ENCODE measurements at regions not wholly inside any gene's neighbourhood (a gene's known extent, or its start where the extent isn't known, plus 50 kb on each side); places are given as distances from the start of the nearest gene placed in this dataset.
"Not testable (repeated sequence)": the region's sequence is repeated elsewhere in the genome, so short reads cannot be mapped to it uniquely, and the experiment has no call there.

- no peak overlapping the region for H3K4me3 ChIP-seq (ENCODE audit: low read length, poor library complexity, severe bottlenecking)
- no peak overlapping the region for H2AFZ ChIP-seq (ENCODE audit: low read length)
- H3K9ac ChIP-seq (ENCODE audit: low read depth, low read length, poor library complexity, severe bottlenecking): no peak overlapping the region
- no peaks in the 10 kb centered on the region for H4K20me1 ChIP-seq (ENCODE audit: insufficient read depth, low read length, poor library complexity, severe bottlenecking)
- no peaks in the 10 kb centered on the region for H3F3A ChIP-seq (ENCODE audit: low read depth)
- no peaks in the 10 kb centered on the region; the same call in 1 of the 2 replicates for H3K9me3 ChIP-seq (ENCODE audit: insufficient read depth, low read depth, low read length)
- H3K4me1 ChIP-seq (ENCODE audit: insufficient read depth, low read length, poor library complexity, severe bottlenecking): no peaks in the 10 kb centered on the region
- TF ChIP-seq CTCF (conservative IDR thresholded peaks at IDR 0.05; ENCODE audit: low read length): no peak
- TF ChIP-seq EZH2phosphoT487 (IDR thresholded peaks at IDR 0.05; ENCODE audit: borderline replicate concordance): no peak
- no peaks in the 10 kb centered on the region for H3K9me2 ChIP-seq (replicated peaks; ENCODE audit: low read depth, low read length)
- H3K36me3 ChIP-seq (ENCODE audit: insufficient read depth, low read length): no peaks in the 10 kb centered on the region
- H3K79me2 ChIP-seq (ENCODE audit: insufficient read depth, low read length): no peaks in the 10 kb centered on the region
- no peak overlapping the region for H3K4me2 ChIP-seq (ENCODE audit: low read depth, low read length, poor library complexity, severe bottlenecking)
- no peaks in the 10 kb centered on the region for H3K27me3 ChIP-seq (ENCODE audit: insufficient read depth, low read length, poor library complexity, severe bottlenecking)
Measured at GRCh38 chr10:37490266-37490665, 364.9 kb downstream of the ANKRD30A start.

GRCh38 chr10:37489658-37490003, 364.2 kb downstream of the ANKRD30A start:
- no peak overlapping the region for H3K4me3 ChIP-seq (ENCODE audit: low read length, poor library complexity, severe bottlenecking)
- no peaks in the 10 kb centered on the region for H4K20me1 ChIP-seq (ENCODE audit: insufficient read depth, low read length, poor library complexity, severe bottlenecking)
- no peak overlapping the region for H3K9ac ChIP-seq (ENCODE audit: low read depth, low read length, poor library complexity, severe bottlenecking)
- H3K36me3 ChIP-seq (ENCODE audit: insufficient read depth, low read length): no peaks in the 10 kb centered on the region
- H3F3A ChIP-seq (ENCODE audit: low read depth): no peaks in the 10 kb centered on the region
- H3K27me3 ChIP-seq (ENCODE audit: insufficient read depth, low read length, poor library complexity, severe bottlenecking): no peaks in the 10 kb centered on the region
- no peaks in the 10 kb centered on the region for H3K4me1 ChIP-seq (ENCODE audit: insufficient read depth, low read length, poor library complexity, severe bottlenecking)
- TF ChIP-seq CTCF (conservative IDR thresholded peaks at IDR 0.05; ENCODE audit: low read length): no peak
- no peak for TF ChIP-seq EZH2phosphoT487 (IDR thresholded peaks at IDR 0.05; ENCODE audit: borderline replicate concordance)
- H3K4me2 ChIP-seq (ENCODE audit: low read depth, low read length, poor library complexity, severe bottlenecking): no peak overlapping the region
- H3K79me2 ChIP-seq (ENCODE audit: insufficient read depth, low read length): no peaks in the 10 kb centered on the region
- no peaks in the 10 kb centered on the region; the same call in 1 of the 2 replicates for H3K9me3 ChIP-seq (ENCODE audit: insufficient read depth, low read depth, low read length)
- no peak overlapping the region for H2AFZ ChIP-seq (ENCODE audit: low read length)
- no peaks in the 10 kb centered on the region for H3K9me2 ChIP-seq (replicated peaks; ENCODE audit: low read depth, low read length)

- Histone ChIP-seq H3K9me3 (ENCODE audit: insufficient read depth, low read depth, low read length) (no peaks in the 10 kb centered on the region; the same call in 1 of the 2 replicates), H4K20me1 (ENCODE audit: insufficient read depth, low read length, poor library complexity, severe bottlenecking) (no peaks in the 10 kb centered on the region), H3F3A (ENCODE audit: low read depth) (no peaks in the 10 kb centered on the region), H3K79me2 (ENCODE audit: insufficient read depth, low read length) (no peaks in the 10 kb centered on the region), H3K36me3 (ENCODE audit: insufficient read depth, low read length) (no peaks in the 10 kb centered on the region), H3K4me2 (ENCODE audit: low read depth, low read length, poor library complexity, severe bottlenecking) (no peak overlapping the region), H3K9me2 (replicated peaks; ENCODE audit: low read depth, low read length) (no peaks in the 10 kb centered on the region), H3K4me3 (ENCODE audit: low read length, poor library complexity, severe bottlenecking) (no peak overlapping the region), H2AFZ (ENCODE audit: low read length) (no peak overlapping the region), H3K4me1 (ENCODE audit: insufficient read depth, low read length, poor library complexity, severe bottlenecking) (no peaks in the 10 kb centered on the region), H3K27me3 (ENCODE audit: insufficient read depth, low read length, poor library complexity, severe bottlenecking) (no peaks in the 10 kb centered on the region), H3K9ac (ENCODE audit: low read depth, low read length, poor library complexity, severe bottlenecking) (no peak overlapping the region)
- TF ChIP-seq CTCF (conservative IDR thresholded peaks at IDR 0.05; ENCODE audit: low read length): no peak
Measured at GRCh38 chr10:37488792-37489657, 363.6 kb downstream of the ANKRD30A start.

GRCh38 chr10:37480596-37480995, 355.2 kb downstream of the ANKRD30A start:
- H3K9ac ChIP-seq (ENCODE audit: low read depth, low read length, poor library complexity, severe bottlenecking); H2AFZ ChIP-seq (ENCODE audit: low read length); H3K4me2 ChIP-seq (ENCODE audit: low read depth, low read length, poor library complexity, severe bottlenecking); H4K20me1 ChIP-seq (ENCODE audit: insufficient read depth, low read length, poor library complexity, severe bottlenecking); H3K9me2 ChIP-seq (replicated peaks; ENCODE audit: low read depth, low read length); H3K27me3 ChIP-seq (ENCODE audit: insufficient read depth, low read length, poor library complexity, severe bottlenecking); H3K9me3 ChIP-seq (ENCODE audit: insufficient read depth, low read depth, low read length); H3K4me1 ChIP-seq (ENCODE audit: insufficient read depth, low read length, poor library complexity, severe bottlenecking); H3K79me2 ChIP-seq (ENCODE audit: insufficient read depth, low read length); H3F3A ChIP-seq (ENCODE audit: low read depth); H3K4me3 ChIP-seq (ENCODE audit: low read length, poor library complexity, severe bottlenecking); H3K36me3 ChIP-seq (ENCODE audit: insufficient read depth, low read length): not testable (repeated sequence)

Measured in Loucy (cell line).